ENCODE measurements at regions not wholly inside any gene's neighbourhood (a gene's known extent, or its start where the extent isn't known, plus 50 kb on each side); places are given as distances from the start of the nearest gene placed in this dataset.

GRCh38 chr13:33697926-33698325 is 120.0 kb upstream of the RFC3 start:
- Histone ChIP-seq H3K27me3 (ENCODE audit: control insufficient read depth, insufficient read depth, low read length) (peaks cover 4% of the 10 kb centered on the region), H3K9me3 (ENCODE audit: control insufficient read depth, insufficient read depth, low read length) (no peaks in the 10 kb centered on the region), H3K27ac (ENCODE audit: low read depth, low read length) (no peak overlapping the region), H3K4me3 (ENCODE audit: low read depth, low read length) (no peak overlapping the region)
- TF ChIP-seq CTCF (IDR thresholded peaks at IDR 0.05; ENCODE audit: low read depth, low read length), result no peak
- CTCF ChIA-PET, result no interaction called here
- no peak for DNase-seq (ENCODE audit: low read depth, low spot score)
- POLR2A ChIA-PET, result no interaction called here

GRCh38 chr13:33707449-33707848 is 110.5 kb upstream of the RFC3 start:
- DNase-seq (ENCODE audit: low read depth, low spot score), result no peak
- no peak overlapping the region for H3K4me3 ChIP-seq (ENCODE audit: low read depth, low read length)
- POLR2A ChIA-PET, result interaction anchor here (0.6 kb wide), 1 partner anchor 65 kb away, joined by 4 read pairs; no protein-coding TSS in a partner anchor
- TF ChIP-seq CTCF (IDR thresholded peaks at IDR 0.05; ENCODE audit: low read depth, low read length), result no peak
- no peaks in the 10 kb centered on the region for H3K27me3 ChIP-seq (ENCODE audit: control insufficient read depth, insufficient read depth, low read length)
- CTCF ChIA-PET, result interaction anchor here (1.1 kb wide), 1 partner anchor 17 kb away, joined by 5 read pairs; no protein-coding TSS in a partner anchor
- no peaks in the 10 kb centered on the region for H3K9me3 ChIP-seq (ENCODE audit: control insufficient read depth, insufficient read depth, low read length)
- H3K27ac ChIP-seq (ENCODE audit: low read depth, low read length), result no peak overlapping the region

GRCh38 chr13:33710924-33711323 is 107.0 kb upstream of the RFC3 start:
- TF ChIP-seq CTCF (IDR thresholded peaks at IDR 0.05; ENCODE audit: low read depth, low read length), result no peak
- CTCF ChIA-PET, result no interaction called here
- no peak for DNase-seq (ENCODE audit: low read depth, low spot score)
- no peaks in the 10 kb centered on the region for H3K27me3 ChIP-seq (ENCODE audit: control insufficient read depth, insufficient read depth, low read length)
- H3K9me3 ChIP-seq (ENCODE audit: control insufficient read depth, insufficient read depth, low read length), result no peaks in the 10 kb centered on the region
- no peak overlapping the region for H3K27ac ChIP-seq (ENCODE audit: low read depth, low read length)
- H3K4me3 ChIP-seq (ENCODE audit: low read depth, low read length), result no peak overlapping the region
- POLR2A ChIA-PET, result no interaction called here

- H3K27me3 ChIP-seq (ENCODE audit: control insufficient read depth, insufficient read depth, low read length), result no peaks in the 10 kb centered on the region
- CTCF ChIA-PET, result interaction anchor here (0.8 kb wide), 1 partner anchor 13 kb away, joined by 3 read pairs; no protein-coding TSS in a partner anchor
- no peak overlapping the region for H3K27ac ChIP-seq (ENCODE audit: low read depth, low read length)
- no peak overlapping the region for H3K4me3 ChIP-seq (ENCODE audit: low read depth, low read length)
- H3K9me3 ChIP-seq (ENCODE audit: control insufficient read depth, insufficient read depth, low read length), result no peaks in the 10 kb centered on the region
- no peak for DNase-seq (ENCODE audit: low read depth, low spot score)
- TF ChIP-seq CTCF (IDR thresholded peaks at IDR 0.05; ENCODE audit: low read depth, low read length), result no peak
- POLR2A ChIA-PET, result no interaction called here
Measured at GRCh38 chr13:33711436-33711835, 106.5 kb upstream of the RFC3 start.

GRCh38 chr13:33717775-33718174 is 100.2 kb upstream of the RFC3 start:
- DNase-seq (ENCODE audit: low read depth, low spot score), result no peak
- no peaks in the 10 kb centered on the region for H3K27me3 ChIP-seq (ENCODE audit: control insufficient read depth, insufficient read depth, low read length)
- TF ChIP-seq CTCF (IDR thresholded peaks at IDR 0.05; ENCODE audit: low read depth, low read length), result no peak
- CTCF ChIA-PET, result interaction anchor here (0.6 to 1.6 kb wide), 3 partner anchors 11 to 175 kb away, joined by 3 to 8 read pairs (median 3); no protein-coding TSS in a partner anchor
- POLR2A ChIA-PET, result interaction anchor here (0.7 kb wide), 1 partner anchor 836 kb away, joined by 7 read pairs; no protein-coding TSS in a partner anchor
- H3K9me3 ChIP-seq (ENCODE audit: control insufficient read depth, insufficient read depth, low read length), result no peaks in the 10 kb centered on the region
- no peak overlapping the region for H3K4me3 ChIP-seq (ENCODE audit: low read depth, low read length)
- H3K27ac ChIP-seq (ENCODE audit: low read depth, low read length), result no peak overlapping the region

All from AG04450 (cell line).